Nephron (organoid): ENCODE measurements at regions not wholly inside any gene's neighbourhood (a gene's known extent, or its start where the extent isn't known, plus 50 kb on each side); places are given as distances from the start of the nearest gene placed in this dataset.

Source experiments
- H3K27ac Mint-ChIP-seq, 3 experiments: 2 replicates each; pipeline ENCODE4 v1.8.0; 2020; ENCODE audit warnings: mixed read lengths in 3 of 3, mild to moderate bottlenecking in 2 of 3, moderate library complexity in 1 of 3
- H3K27me3 Mint-ChIP-seq: 2 replicates; pipeline ENCODE4 v1.8.0; 2021; ENCODE audit warnings: low read depth, mild to moderate bottlenecking, moderate library complexity, mixed read lengths
- H3K36me3 Mint-ChIP-seq: 2 replicates; pipeline ENCODE4 v1.8.0; 2020; ENCODE audit warnings: low read depth, mixed read lengths
- H3K4me1 Mint-ChIP-seq: 2 replicates; pipeline ENCODE4 v1.8.0; 2020; ENCODE audit warnings: mixed read lengths
- H3K4me3 Mint-ChIP-seq, 3 experiments: 2 replicates each; pipeline ENCODE4 v1.8.0; 2020; ENCODE audit warnings: mild to moderate bottlenecking in 3 of 3, mixed read lengths in 3 of 3, moderate library complexity in 2 of 3
- H3K9me3 Mint-ChIP-seq: 2 replicates; pipeline ENCODE4 v1.8.0; 2020; ENCODE audit warnings: mixed read lengths
- CTCF ChIP-seq, 3 experiments: fragments of 200-600 bp; sonication (generic); IDR thresholded peaks; one replicate each; pipeline ENCODE4 v1.5.0; 2021; ENCODE audit warnings: antibody characterized with exemption in 3 of 3; ENCODE audit not compliant: unreplicated experiment in 3 of 3

- Mint-ChIP-seq H3K4me3 (no peak overlapping the region), H3K4me1 (no peaks in the 10 kb centered on the region), H3K9me3 (no peaks in the 10 kb centered on the region), H3K27ac (no peak overlapping the region), H3K36me3 (no peaks in the 10 kb centered on the region), H3K27me3 (no peaks in the 10 kb centered on the region)
- no peak for TF ChIP-seq CTCF (IDR thresholded peaks at IDR 0.05; ENCODE audit: unreplicated experiment in 3 of 3)
Measured at GRCh38 chr3:118433825-118434224, 600.8 kb downstream of the IGSF11 start.

- Mint-ChIP-seq H3K4me1 (no peaks in the 10 kb centered on the region), H3K36me3 (no peaks in the 10 kb centered on the region), H3K4me3 (no peak overlapping the region), H3K27ac (no peak overlapping the region), H3K9me3 (no peaks in the 10 kb centered on the region), H3K27me3 (no peaks in the 10 kb centered on the region)
- TF ChIP-seq CTCF (IDR thresholded peaks at IDR 0.05; ENCODE audit: unreplicated experiment in 3 of 3): no peak
Measured at GRCh38 chr3:118435851-118436350, 598.7 kb downstream of the IGSF11 start.

- no peaks in the 10 kb centered on the region for H3K36me3 Mint-ChIP-seq
- no peaks in the 10 kb centered on the region for H3K27me3 Mint-ChIP-seq
- no peak overlapping the region for H3K4me3 Mint-ChIP-seq
- H3K27ac Mint-ChIP-seq: no peak overlapping the region
- no peak for TF ChIP-seq CTCF (IDR thresholded peaks at IDR 0.05; ENCODE audit: unreplicated experiment in 3 of 3)
- no peaks in the 10 kb centered on the region for H3K9me3 Mint-ChIP-seq
- no peaks in the 10 kb centered on the region for H3K4me1 Mint-ChIP-seq
Measured at GRCh38 chr3:118436697-118437262, 597.9 kb downstream of the IGSF11 start.

GRCh38 chr3:118445036-118445435 is 589.6 kb downstream of the IGSF11 start:
- H3K4me1 Mint-ChIP-seq: no peaks in the 10 kb centered on the region
- TF ChIP-seq CTCF (IDR thresholded peaks at IDR 0.05; ENCODE audit: unreplicated experiment in 3 of 3): no peak
- no peak overlapping the region for H3K4me3 Mint-ChIP-seq
- no peaks in the 10 kb centered on the region for H3K27me3 Mint-ChIP-seq
- no peak overlapping the region for H3K27ac Mint-ChIP-seq
- no peaks in the 10 kb centered on the region for H3K36me3 Mint-ChIP-seq
- H3K9me3 Mint-ChIP-seq: no peaks in the 10 kb centered on the region

GRCh38 chr3:118447339-118447738 is 587.3 kb downstream of the IGSF11 start:
- Mint-ChIP-seq H3K4me1 (no peaks in the 10 kb centered on the region), H3K9me3 (peaks cover 10% of the 10 kb centered on the region), H3K27me3 (no peaks in the 10 kb centered on the region), H3K27ac (no peak overlapping the region), H3K36me3 (no peaks in the 10 kb centered on the region), H3K4me3 (no peak overlapping the region)
- TF ChIP-seq CTCF (IDR thresholded peaks at IDR 0.05; ENCODE audit: unreplicated experiment in 3 of 3): no peak

GRCh38 chr3:118466795-118467330 is 567.8 kb downstream of the IGSF11 start:
- no peaks in the 10 kb centered on the region for H3K9me3 Mint-ChIP-seq
- no peaks in the 10 kb centered on the region for H3K4me1 Mint-ChIP-seq
- H3K27ac Mint-ChIP-seq: no peak overlapping the region
- H3K27me3 Mint-ChIP-seq: no peaks in the 10 kb centered on the region
- no peak overlapping the region for H3K4me3 Mint-ChIP-seq
- H3K36me3 Mint-ChIP-seq: no peaks in the 10 kb centered on the region
- no peak for TF ChIP-seq CTCF (IDR thresholded peaks at IDR 0.05; ENCODE audit: unreplicated experiment in 3 of 3)
